ENCODE measurements at regions not wholly inside any gene's neighbourhood (a gene's known extent, or its start where the extent isn't known, plus 50 kb on each side); places are given as distances from the start of the nearest gene placed in this dataset.

- TF ChIP-seq RBM25 (IDR thresholded peaks at IDR 0.05; ENCODE audit: low read depth, low read length, severe bottlenecking) (peak; percentile 85), RBM15 (IDR thresholded peaks at IDR 0.05; ENCODE audit: insufficient read depth, low read length) (no peak), MEIS2 (IDR thresholded peaks at IDR 0.05; ENCODE audit: partially characterized antibody) (no peak), BRF1 (IDR thresholded peaks at IDR 0.05; ENCODE audit: borderline replicate concordance, extremely low read depth, insufficient read length) (no peak), CEBPB (tag; IDR thresholded peaks at IDR 0.05) (no peak), TBL1XR1 (IDR thresholded peaks at IDR 0.05; ENCODE audit: low read length in 2 of 2) (no peak), CC2D1A (IDR thresholded peaks at IDR 0.05) (no peak), ATF3 (IDR thresholded peaks at IDR 0.05) (no peak), ATF3 (CRISPR knock-in tag; conservative IDR thresholded peaks at IDR 0.05) (no peak), GTF2E2 (tag; IDR thresholded peaks at IDR 0.05) (no peak), ILK (tag; IDR thresholded peaks at IDR 0.05; ENCODE audit: borderline replicate concordance, low read depth) (no peak), U2AF2 (optimal IDR thresholded peaks at IDR 0.05; ENCODE audit: low read depth, low read length) (no peak), SMARCB1 (IDR thresholded peaks at IDR 0.05; ENCODE audit: insufficient read length, low read depth) (no peak), KAT2B (IDR thresholded peaks at IDR 0.05; ENCODE audit: low read depth, low read length) (no peak), SAFB (IDR thresholded peaks at IDR 0.05; ENCODE audit: borderline replicate concordance, low read depth, low read length) (no peak), ZFP1 (CRISPR knock-in tag; IDR thresholded peaks at IDR 0.05) (no peak)
These were observed 114.7 kb upstream of the PRR23C start (continued) for GRCh38 chr3:139159356-139159755.
